GM19238 (cell line): ENCODE measurements at regions not wholly inside any gene's neighbourhood (a gene's known extent, or its start where the extent isn't known, plus 50 kb on each side); places are given as distances from the start of the nearest gene placed in this dataset.

ENCODE experiments used
- DNase-seq: peaks from one replicate; pipeline ENCODE4 v3.0.0; 2011; ENCODE audit warnings: low spot score; ENCODE audit not compliant: insufficient read length

GRCh38 chr9:113701774-113702755 is 174.0 kb upstream of the ZNF618 start:
- DNase-seq, result no peak

DNA sequence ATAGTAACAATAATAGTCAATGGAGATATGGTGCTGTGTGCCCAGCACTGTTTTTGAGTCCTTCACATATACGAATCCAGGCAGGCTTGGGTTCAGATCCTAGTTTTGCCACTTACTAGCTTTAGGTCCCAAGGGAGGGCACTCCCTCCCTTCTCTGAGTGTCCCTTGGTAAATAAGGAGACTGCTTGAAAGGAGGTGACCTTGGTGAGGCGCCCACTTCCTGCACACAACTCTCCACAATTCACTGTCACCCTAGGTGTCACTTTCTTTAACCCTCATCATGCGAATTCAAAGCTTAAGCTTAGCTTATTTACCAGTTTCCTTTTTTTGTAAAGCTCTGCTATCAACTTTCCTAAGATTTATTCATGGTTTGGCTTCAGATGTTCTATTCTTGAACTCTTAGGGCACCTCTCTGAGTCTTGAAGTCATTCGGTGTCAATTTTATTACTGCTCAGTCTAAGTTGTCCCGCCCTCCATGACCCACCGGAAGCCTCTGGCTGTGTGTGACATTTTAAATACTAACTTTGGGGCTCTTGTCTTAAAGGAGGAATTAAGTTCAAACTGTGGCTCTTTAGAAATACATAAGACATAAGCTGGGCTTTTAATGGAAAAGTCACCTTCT is 170.7 kb upstream of the ZNF618 start:
- no peak for DNase-seq

DNA sequence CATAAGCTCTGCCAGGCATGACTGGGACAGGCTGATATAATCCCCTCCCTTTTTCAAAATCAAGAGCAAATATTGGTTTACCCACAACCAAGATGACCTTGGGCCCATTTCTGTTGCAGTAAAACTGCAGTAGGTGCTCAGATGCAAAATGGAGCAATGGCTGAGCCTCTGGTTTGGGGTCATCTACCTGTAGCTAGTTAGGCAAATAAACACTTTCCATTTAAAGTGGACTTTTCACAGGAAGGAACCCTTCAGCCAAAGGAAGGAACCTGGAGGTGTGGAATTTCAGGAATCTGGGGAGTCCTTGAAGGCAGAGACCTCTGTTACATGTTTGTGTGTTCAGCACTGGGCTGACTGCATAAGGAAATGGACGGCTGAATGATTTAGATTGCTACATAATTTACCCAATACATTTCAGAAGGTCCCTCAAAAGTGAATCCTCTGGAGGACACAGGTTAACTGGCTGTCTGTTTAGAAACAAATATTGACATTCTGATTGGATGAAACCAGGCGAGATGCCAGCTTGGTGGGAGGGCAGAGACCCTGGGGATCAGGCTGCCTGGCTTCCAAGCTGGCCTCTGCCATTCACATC is 170.1 kb upstream of the ZNF618 start:
- no peak for DNase-seq

GRCh38 chr9:113707953-113708695 is 168.0 kb upstream of the ZNF618 start:
- no peak for DNase-seq

DNA sequence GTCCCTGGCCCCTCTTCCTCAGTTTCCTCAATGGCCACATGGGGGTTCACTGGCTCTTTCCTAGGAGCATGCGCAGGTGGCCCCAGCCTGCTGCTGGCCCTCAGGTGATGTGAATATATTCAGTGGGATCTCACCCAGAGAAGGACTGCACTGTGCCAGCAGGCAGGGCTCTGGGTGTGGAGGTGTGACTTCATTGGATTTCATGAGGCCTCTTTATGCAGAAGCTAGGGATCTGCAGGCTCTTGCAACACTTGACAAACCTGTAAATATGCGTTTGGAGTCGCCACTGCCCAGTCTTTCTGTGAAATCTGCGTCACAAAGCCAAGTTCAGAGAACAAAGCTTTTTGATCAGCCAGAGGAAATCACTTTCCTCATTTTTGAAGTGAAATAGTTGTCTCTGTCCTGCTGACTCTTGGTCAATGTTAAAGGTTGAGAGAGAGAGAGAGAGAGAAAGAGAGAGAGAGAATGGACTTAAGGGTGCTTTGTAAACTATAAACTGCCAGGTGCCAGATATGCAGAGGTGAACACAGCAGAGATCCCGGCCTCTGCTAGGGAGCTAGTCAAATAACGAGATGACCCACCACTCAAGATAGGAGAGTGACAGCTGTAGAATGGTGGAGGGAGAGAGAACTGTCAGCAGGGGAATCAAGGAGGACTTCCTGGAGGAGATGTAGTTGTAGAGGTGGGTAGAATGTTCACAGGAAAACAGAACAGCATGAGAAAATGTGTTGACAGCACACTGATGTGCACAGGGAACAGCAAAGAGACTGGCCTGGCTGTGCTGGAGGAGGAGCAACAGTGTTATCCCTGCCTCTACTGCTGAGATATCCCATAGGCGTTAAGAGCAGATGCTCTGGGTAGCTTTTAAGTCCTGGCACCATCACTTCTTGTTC is 167.0 kb upstream of the ZNF618 start:
- no peak for DNase-seq

- no peak for DNase-seq
These were observed 166.4 kb upstream of the ZNF618 start for GRCh38 chr9:113709721-113710120.

- no peak for DNase-seq
These were observed 164.9 kb upstream of the ZNF618 start for GRCh38 chr9:113711251-113711650.

- DNase-seq, result no peak
These were observed 164.1 kb upstream of the ZNF618 start for GRCh38 chr9:113712053-113712452.

- no peak for DNase-seq
These were observed 161.0 kb upstream of the ZNF618 start for GRCh38 chr9:113715086-113715485.

GRCh38 chr9:113719919-113720318 is 156.2 kb upstream of the ZNF618 start:
- no peak for DNase-seq

- no peak for DNase-seq
These were observed 155.6 kb upstream of the ZNF618 start for GRCh38 chr9:113720495-113720894.

DNA sequence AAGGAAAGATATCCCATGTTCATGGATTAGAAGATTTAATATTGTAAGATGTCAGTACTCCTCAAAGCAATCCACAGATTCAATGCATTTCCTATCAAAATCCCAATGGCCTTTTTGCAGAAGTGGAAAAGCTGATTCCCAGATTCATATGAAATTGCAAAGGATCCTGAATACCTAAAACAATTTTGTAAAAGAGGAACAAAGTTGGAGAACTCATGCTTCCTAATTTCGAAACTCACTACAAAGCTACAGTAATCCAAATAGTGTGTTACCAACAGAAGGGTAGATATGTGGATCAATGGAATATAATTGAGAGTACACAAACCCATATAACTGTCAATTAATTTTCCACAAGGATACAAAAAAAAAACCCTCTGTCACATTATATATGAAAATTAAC is 154.3 kb upstream of the ZNF618 start:
- no peak for DNase-seq

GRCh38 chr9:113724202-113724601 is 151.9 kb upstream of the ZNF618 start:
- DNase-seq, result no peak

- no peak for DNase-seq
These were observed 147.1 kb upstream of the ZNF618 start for GRCh38 chr9:113728989-113729388.

DNA sequence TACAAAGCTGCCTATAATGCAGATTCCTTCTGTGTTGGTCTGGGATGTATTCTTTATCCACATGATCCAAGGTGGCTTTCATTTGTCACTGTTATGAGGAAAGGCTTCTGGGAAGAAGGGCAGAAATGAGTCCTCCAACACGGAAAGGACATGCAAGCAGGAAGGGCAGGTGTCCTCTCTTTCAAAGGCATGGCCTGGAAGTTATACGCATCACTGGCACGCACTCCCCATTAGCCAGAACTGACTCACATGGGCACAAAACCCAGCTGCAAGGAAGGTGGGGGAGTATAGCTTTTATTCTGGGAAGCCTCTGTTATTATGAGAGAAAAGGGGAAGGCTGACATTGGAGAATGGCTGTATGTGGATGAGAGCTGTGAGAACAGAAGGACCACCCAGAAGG is 141.3 kb upstream of the ZNF618 start:
- DNase-seq, result no peak

- no peak for DNase-seq
These were observed 138.4 kb upstream of the ZNF618 start for GRCh38 chr9:113737517-113738271.

GRCh38 chr9:113738496-113738892 is 137.6 kb upstream of the ZNF618 start:
- no peak for DNase-seq

GRCh38 chr9:113738893-113739604 is 137.1 kb upstream of the ZNF618 start:
- DNase-seq, result no peak
